Memory B cell (primary cell): ENCODE measurements at regions not wholly inside any gene's neighbourhood (a gene's known extent, or its start where the extent isn't known, plus 50 kb on each side); places are given as distances from the start of the nearest gene placed in this dataset.

Experiments used
- ATAC-seq: fragments of 150-1000 bp; cut with Tn5 transposase; 2 replicates; pipeline ENCODE4 v1.10.0; 2021; ENCODE audit warnings: low read depth, mild to moderate bottlenecking, moderate library complexity
- DNase-seq, 2 donors: peaks; one replicate each; pipeline ENCODE4 v3.0.0; 2022; ENCODE audit warnings: low spot score in 2 of 2
- H3K27ac Mint-ChIP-seq: one replicate; pipeline ENCODE4 v1.8.0; 2022; ENCODE audit warnings: mild to moderate bottlenecking, moderate library complexity, mixed read lengths
- H3K27me3 Mint-ChIP-seq: one replicate; pipeline ENCODE4 v1.8.0; 2022; ENCODE audit warnings: mixed read lengths
- H3K36me3 Mint-ChIP-seq: one replicate; pipeline ENCODE4 v1.8.0; 2022; ENCODE audit warnings: mild to moderate bottlenecking, mixed read lengths
- H3K4me1 Mint-ChIP-seq: one replicate; pipeline ENCODE4 v1.8.0; 2022; ENCODE audit warnings: mixed read lengths
- H3K4me3 Mint-ChIP-seq: one replicate; pipeline ENCODE4 v1.8.0; 2022; ENCODE audit warnings: mild to moderate bottlenecking, moderate library complexity, mixed read lengths
- H3K9me3 Mint-ChIP-seq: one replicate; pipeline ENCODE4 v1.8.0; 2022; ENCODE audit warnings: mixed read lengths

DNA sequence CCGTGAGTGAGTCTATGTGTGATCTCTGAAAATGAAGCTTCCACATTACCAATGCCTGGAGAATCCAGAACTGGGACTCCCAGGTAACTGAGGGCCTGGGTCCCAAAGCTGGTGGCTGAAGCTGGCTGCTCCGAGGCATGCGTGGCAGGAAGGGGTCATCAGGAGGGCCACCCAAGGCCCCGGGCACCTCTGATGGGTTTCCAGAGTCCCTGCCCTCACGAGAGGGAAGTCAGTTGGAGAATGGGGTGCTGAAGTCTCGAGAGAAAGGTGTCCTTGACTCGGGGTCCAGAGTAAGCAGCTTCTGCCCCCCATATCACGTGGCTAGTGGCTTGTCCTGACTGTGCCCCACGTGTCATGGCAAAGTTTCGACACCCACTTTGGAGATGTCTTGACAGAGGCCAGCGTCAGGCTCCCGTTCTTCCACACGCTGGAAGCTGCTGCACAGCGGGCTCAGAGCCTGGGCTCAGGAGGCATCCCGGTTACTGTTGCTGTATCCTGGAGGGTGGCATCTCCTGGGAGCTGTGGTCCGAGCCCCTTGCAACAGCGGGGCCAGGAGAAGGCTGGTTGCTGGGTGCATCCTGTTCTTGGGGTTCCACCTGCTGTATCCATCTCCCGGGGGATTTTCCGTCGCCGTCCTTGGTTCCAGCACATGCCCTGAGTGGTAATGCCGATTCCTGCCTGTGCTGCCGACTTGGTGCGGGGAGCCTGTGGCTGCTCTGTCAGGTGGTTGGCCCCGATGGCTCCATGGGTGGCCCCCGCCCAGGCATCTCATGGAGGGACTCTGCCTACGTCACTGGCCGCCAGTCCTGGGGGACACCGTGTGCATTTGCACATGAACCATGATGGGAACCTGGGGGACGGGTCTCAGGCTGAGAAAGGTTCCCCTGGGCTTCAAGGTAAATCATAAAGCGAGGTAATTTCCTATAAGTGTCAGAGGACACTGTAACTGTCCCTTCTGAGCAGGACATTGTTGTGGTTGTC, 183.3 kb upstream of the HDAC4 start:
- ATAC-seq, result no peak
- Mint-ChIP-seq H3K9me3 (no peaks in the 10 kb centered on the region), H3K27ac (no peak overlapping the region), H3K36me3 (no peaks in the 10 kb centered on the region), H3K4me1 (no peaks in the 10 kb centered on the region), H3K4me3 (no peak overlapping the region), H3K27me3 (peaks cover 9% of the 10 kb centered on the region)
- no peak for DNase-seq

DNA sequence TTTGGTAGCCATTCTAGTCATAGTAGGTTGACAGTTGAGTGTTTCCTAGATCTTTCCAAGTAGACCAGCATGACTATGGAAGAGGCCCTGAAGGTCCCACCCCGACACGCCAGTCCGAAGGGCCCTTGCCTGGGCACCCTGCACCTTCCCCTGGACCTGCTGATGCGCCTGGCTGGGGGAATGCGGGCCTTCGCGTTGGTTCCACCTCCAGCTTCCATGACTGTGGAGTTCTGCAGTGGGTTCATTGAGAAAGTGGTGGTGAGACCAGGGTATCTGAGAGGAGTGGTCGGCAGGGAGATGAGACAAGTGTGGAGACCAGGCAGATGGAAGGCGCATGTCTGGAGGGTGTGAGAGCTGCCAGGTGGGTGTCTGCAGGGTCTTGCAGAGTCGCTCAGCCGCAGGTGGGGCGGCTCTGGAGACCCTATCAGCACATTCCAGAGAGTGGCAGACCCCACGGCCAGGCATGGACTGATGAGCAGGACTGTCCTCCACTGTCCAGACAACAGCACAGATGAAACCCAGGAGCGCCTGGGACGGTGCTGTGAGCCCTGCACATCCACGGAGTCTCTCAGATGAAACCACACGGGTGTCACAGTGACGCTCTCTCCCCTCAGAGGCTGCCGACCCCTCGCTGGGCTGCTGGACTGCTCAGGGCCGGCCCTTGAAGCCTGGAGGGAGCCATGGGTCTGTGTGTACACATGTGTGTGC, 182.5 kb upstream of the HDAC4 start:
- no peaks in the 10 kb centered on the region for H3K4me1 Mint-ChIP-seq
- no peaks in the 10 kb centered on the region for H3K9me3 Mint-ChIP-seq
- no peak overlapping the region for H3K4me3 Mint-ChIP-seq
- ATAC-seq, result no peak
- no peaks in the 10 kb centered on the region for H3K36me3 Mint-ChIP-seq
- peaks cover 10% of the 10 kb centered on the region for H3K27me3 Mint-ChIP-seq
- no peak overlapping the region for H3K27ac Mint-ChIP-seq
- no peak for DNase-seq

GRCh38 chr2:239582476-239582875, 181.7 kb upstream of the HDAC4 start:
- Mint-ChIP-seq H3K4me1 (no peaks in the 10 kb centered on the region), H3K36me3 (no peaks in the 10 kb centered on the region), H3K4me3 (no peak overlapping the region), H3K27me3 (peaks cover 14% of the 10 kb centered on the region), H3K9me3 (no peaks in the 10 kb centered on the region), H3K27ac (no peak overlapping the region)
- DNase-seq (no peak), ATAC-seq (no peak)

GRCh38 chr2:239581352-239581901, 180.6 kb upstream of the HDAC4 start:
- H3K4me1 Mint-ChIP-seq, result no peaks in the 10 kb centered on the region
- H3K9me3 Mint-ChIP-seq, result no peaks in the 10 kb centered on the region
- no peak for DNase-seq
- ATAC-seq, result no peak
- no peak overlapping the region for H3K4me3 Mint-ChIP-seq
- H3K27me3 Mint-ChIP-seq, result peaks cover 12% of the 10 kb centered on the region
- no peaks in the 10 kb centered on the region for H3K36me3 Mint-ChIP-seq
- H3K27ac Mint-ChIP-seq, result no peak overlapping the region

GRCh38 chr2:239580199-239580527, 179.3 kb upstream of the HDAC4 start:
- Mint-ChIP-seq H3K4me1 (no peaks in the 10 kb centered on the region), H3K27me3 (peaks cover 13% of the 10 kb centered on the region), H3K27ac (no peak overlapping the region), H3K4me3 (no peak overlapping the region), H3K9me3 (no peaks in the 10 kb centered on the region), H3K36me3 (no peaks in the 10 kb centered on the region)
- DNase-seq (no peak), ATAC-seq (no peak)

DNA sequence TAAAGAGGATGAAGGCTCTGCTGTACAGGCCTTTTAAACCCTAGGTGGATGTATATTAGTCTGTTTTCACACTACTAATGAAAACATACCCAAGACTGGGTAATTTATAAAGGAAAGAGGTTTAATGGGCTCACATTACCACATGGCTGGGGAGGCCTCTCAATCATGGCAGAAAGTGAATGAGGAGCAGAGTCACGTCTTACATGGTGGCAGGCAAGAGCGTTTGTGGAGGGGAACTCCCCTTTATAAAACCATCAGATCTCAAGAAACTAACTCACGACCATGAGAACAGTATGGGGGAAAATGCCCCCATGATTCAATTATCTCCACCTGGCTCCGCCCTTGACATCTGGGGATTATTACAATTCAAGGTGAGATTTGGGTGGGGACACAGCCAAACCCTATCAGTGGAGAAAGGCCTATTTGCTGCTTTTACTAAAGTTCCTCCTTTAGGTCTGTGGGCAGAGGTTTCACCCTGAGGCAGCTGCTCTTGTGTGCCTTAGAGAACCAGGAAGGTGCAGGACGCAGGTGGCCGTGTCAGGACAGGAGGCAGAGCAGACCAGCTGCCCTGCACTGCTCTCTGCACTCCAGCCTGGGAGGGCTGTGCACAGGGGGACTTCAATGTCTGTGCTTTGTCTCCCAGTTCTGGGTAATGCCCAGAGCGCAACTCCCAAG, 178.8 kb upstream of the HDAC4 start:
- H3K4me3 Mint-ChIP-seq, result no peak overlapping the region
- DNase-seq, result no peak
- no peak overlapping the region for H3K27ac Mint-ChIP-seq

GRCh38 chr2:239579081-239579480, 178.3 kb upstream of the HDAC4 start:
- Mint-ChIP-seq H3K4me1 (no peaks in the 10 kb centered on the region), H3K9me3 (no peaks in the 10 kb centered on the region), H3K27ac (no peak overlapping the region), H3K36me3 (no peaks in the 10 kb centered on the region), H3K4me3 (no peak overlapping the region), H3K27me3 (peaks cover 11% of the 10 kb centered on the region)
- ATAC-seq, result no peak
- DNase-seq, result no peak

More for the DNA sequence above, 178.8 kb upstream of the HDAC4 start:
- H3K36me3 Mint-ChIP-seq, result no peaks in the 10 kb centered on the region
- no peaks in the 10 kb centered on the region for H3K4me1 Mint-ChIP-seq
- peaks cover 13% of the 10 kb centered on the region for H3K27me3 Mint-ChIP-seq
- no peaks in the 10 kb centered on the region for H3K9me3 Mint-ChIP-seq
- no peak for ATAC-seq

DNA sequence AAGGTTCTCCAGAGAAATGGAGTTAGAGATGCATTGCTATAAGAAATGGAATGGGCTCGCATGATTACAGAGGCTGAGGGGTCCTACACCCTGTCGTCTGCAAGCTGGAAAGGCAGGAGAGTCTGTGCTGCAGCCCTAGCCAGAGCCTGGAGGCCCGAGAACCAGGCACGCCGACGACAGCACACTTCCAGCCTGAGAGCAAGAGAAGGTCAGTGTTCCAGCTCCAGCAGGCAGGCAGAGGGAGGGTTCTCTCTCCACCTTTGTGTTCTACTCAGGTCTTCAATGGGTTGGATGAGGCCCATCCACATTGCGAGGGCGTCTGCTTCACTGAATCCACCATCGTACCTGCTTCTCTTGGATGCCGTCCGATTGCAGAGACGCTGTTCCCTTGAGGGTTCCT, 177.6 kb upstream of the HDAC4 start:
- DNase-seq (no peak), ATAC-seq (no peak)
- H3K4me3 Mint-ChIP-seq, result no peak overlapping the region
- H3K27me3 Mint-ChIP-seq, result peaks cover 11% of the 10 kb centered on the region
- no peak overlapping the region for H3K27ac Mint-ChIP-seq
- H3K4me1 Mint-ChIP-seq, result no peaks in the 10 kb centered on the region
- no peaks in the 10 kb centered on the region for H3K9me3 Mint-ChIP-seq
- no peaks in the 10 kb centered on the region for H3K36me3 Mint-ChIP-seq

- H3K9me3 Mint-ChIP-seq, result no peaks in the 10 kb centered on the region
- H3K27ac Mint-ChIP-seq, result no peak overlapping the region
- H3K4me1 Mint-ChIP-seq, result no peaks in the 10 kb centered on the region
- ATAC-seq (no peak), DNase-seq (no peak)
- peaks cover 8% of the 10 kb centered on the region for H3K27me3 Mint-ChIP-seq
- no peak overlapping the region for H3K4me3 Mint-ChIP-seq
- H3K36me3 Mint-ChIP-seq, result no peaks in the 10 kb centered on the region
Measured at GRCh38 chr2:239577935-239578334, 177.1 kb upstream of the HDAC4 start.

DNA sequence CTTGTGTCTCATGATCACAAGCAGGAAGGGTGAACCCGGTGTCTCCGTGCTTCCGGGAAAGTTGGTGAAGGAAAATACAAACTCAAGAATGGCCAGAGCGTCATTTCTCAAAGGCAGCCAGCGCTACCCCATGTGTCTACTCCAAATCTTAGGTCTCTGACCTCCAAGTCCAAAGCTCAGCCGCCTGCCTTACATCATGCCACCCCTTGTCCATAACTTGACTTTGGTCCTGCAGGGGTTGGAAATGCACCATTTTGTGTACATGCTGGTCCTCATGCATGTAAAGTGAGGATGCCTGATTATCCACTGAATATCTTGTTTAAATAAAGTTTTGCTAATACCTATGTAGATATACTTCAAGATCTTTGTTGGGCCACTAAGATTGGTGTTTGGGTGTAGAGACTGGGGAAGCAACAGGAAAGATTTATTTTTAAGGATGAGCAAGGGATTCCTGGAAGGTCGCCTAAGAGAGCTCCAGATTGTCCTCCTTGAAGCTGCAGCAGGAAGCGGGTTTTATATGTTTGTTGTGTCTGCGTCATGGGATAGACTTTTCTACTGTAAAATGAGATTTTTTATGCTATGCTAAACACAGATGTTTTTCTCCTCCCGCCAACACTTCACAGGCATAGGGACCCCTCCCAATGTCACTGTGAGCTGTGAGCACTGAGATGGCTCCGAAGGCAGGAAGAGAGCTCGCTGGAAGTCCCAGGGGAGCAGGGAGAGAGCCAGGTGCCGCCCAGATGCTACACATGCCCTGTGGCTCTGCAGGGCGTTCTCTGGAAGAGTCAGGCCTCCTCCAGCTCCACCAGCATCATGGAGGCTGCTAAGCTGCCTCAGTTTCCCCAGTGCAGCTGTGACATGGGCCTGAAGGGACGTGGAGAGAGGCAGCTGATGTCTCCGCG, 176.2 kb upstream of the HDAC4 start:
- Mint-ChIP-seq H3K27ac (no peak overlapping the region), H3K4me3 (no peak overlapping the region), H3K36me3 (no peaks in the 10 kb centered on the region), H3K27me3 (peaks cover 11% of the 10 kb centered on the region), H3K4me1 (no peaks in the 10 kb centered on the region), H3K9me3 (no peaks in the 10 kb centered on the region)
- DNase-seq, result no peak
- ATAC-seq, result no peak

DNA sequence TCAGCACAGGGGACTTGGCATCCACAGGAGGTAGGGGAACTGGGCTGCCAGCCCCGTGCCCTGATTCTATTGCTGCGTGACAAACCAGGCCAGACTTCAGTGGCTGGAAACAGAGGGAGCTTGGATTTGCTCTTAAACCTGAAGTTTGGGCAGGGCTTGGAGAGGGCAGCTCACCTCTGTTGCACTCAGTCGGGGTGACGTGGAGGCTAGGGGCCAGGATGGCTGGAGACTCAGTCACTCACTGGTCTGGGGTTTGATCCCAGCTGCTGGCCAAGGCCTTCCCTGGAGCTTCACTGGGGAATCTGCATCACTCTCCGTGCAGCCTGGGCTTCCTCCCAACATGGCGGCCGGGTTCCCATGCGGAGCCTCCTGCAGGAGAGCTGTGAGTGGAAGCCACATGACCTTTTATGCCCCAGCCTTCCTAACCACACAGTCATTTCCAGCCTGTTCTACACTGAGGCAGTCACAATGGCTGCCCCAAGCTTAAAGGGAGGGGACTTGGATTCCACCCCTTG, 175.2 kb upstream of the HDAC4 start:
- Mint-ChIP-seq H3K27ac (no peak overlapping the region), H3K4me1 (no peaks in the 10 kb centered on the region), H3K4me3 (no peak overlapping the region), H3K36me3 (no peaks in the 10 kb centered on the region), H3K9me3 (no peaks in the 10 kb centered on the region), H3K27me3 (peaks cover 10% of the 10 kb centered on the region)
- ATAC-seq (no peak), DNase-seq (no peak)

DNA sequence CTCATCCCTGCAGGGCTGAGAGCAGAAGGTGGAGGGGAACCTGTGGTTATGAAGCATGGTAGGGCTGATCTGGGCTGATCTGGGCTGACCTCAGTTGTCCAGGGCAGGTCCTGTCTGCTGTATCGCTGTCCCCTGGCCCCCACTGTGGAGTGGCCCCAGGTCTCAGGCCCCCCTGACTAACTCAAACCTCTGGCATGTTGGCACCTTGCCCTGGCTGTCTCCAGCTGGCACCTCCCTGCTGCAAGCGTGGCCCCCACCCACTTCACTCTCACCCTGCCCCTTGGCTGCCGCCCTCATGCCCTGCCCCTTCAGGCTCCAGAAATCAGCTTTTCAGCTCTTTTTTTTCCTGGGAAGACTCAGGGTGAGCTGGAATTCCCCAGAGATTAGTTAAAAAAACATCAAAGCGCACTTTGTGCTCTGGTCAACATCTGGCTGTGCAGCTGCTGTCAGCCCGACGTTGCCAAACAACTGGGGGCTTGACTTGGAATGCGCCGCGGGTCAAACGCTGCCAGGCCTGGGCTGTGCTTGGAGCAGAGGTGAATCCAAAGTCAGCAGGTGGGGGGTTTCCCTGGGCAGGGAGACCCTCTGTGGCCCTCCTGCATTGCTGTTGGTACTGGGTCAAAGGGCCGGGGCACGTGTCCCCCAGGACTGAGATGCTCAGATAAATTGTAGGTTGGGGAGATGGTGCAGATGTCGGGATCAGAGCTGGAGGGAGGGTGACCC, 173.8 kb upstream of the HDAC4 start:
- Mint-ChIP-seq H3K9me3 (no peaks in the 10 kb centered on the region), H3K4me3 (no peak overlapping the region), H3K4me1 (no peaks in the 10 kb centered on the region), H3K36me3 (no peaks in the 10 kb centered on the region), H3K27ac (no peak overlapping the region), H3K27me3 (peaks cover 8% of the 10 kb centered on the region)
- DNase-seq, result no peak
- ATAC-seq, result no peak

DNA sequence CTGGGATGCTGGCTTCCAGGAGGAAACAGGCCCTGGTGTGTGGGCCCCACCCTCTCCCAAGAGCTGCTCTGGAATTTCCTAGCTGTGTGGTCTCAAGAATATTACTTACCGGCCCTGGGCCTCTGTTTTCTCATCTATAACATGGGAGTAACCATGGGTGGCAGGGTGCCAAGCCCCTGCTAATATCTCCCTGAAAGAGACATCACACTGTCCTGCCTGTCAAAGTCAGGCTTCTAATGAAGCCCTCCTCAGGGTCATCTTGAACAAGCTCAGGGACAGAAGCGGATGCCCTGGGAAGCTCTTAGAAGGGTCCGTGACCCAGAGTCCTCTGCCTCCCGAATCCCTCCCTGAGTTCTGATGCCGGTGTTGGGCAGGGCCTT, 173.2 kb upstream of the HDAC4 start:
- ATAC-seq (no peak), DNase-seq (no peak)
- Mint-ChIP-seq H3K9me3 (no peaks in the 10 kb centered on the region), H3K27me3 (peaks cover 8% of the 10 kb centered on the region), H3K36me3 (no peaks in the 10 kb centered on the region), H3K27ac (no peak overlapping the region), H3K4me1 (no peaks in the 10 kb centered on the region), H3K4me3 (no peak overlapping the region)
